AG10803 (cell line): ENCODE measurements at regions not wholly inside any gene's neighbourhood (a gene's known extent, or its start where the extent isn't known, plus 50 kb on each side); places are given as distances from the start of the nearest gene placed in this dataset.

Source experiments
- DNase-seq: peaks from one replicate; pipeline ENCODE4 v3.0.0; 2010; ENCODE audit warnings: low read depth
- H3K4me3 ChIP-seq: 2 replicates; pipeline ENCODE4 v1.5.1; 2011; ENCODE audit warnings: mild to moderate bottlenecking, low read length, control low read depth
- TF ChIP-seq, protein P1 (sequence below): conservative IDR thresholded peaks from 2 replicates; pipeline ENCODE4 v1.5.1; 2011; ENCODE audit warnings: mild to moderate bottlenecking, low read length, control low read depth, inconsistent platforms

DNA sequence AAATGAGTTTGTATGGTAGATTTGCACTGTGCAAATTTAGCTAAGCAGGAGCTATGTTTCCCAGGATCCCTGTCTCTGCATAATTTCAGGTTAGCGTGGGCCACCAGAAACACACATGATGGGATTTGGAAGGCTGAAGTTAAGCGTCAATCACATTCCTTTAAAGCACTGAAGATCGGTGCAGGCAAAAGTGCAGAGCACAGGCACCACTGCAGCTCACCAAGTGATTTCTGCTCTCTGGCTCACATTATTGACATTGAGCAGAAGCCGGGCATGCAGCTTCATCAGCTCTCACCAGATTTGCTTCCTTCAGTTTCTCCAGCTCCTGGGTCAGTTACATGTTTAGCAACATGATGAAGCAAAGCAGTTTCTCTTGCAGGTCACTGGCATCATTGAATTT lies 256.4 kb upstream of the TGFBR2 start:
- TF ChIP-seq, protein P1, sequence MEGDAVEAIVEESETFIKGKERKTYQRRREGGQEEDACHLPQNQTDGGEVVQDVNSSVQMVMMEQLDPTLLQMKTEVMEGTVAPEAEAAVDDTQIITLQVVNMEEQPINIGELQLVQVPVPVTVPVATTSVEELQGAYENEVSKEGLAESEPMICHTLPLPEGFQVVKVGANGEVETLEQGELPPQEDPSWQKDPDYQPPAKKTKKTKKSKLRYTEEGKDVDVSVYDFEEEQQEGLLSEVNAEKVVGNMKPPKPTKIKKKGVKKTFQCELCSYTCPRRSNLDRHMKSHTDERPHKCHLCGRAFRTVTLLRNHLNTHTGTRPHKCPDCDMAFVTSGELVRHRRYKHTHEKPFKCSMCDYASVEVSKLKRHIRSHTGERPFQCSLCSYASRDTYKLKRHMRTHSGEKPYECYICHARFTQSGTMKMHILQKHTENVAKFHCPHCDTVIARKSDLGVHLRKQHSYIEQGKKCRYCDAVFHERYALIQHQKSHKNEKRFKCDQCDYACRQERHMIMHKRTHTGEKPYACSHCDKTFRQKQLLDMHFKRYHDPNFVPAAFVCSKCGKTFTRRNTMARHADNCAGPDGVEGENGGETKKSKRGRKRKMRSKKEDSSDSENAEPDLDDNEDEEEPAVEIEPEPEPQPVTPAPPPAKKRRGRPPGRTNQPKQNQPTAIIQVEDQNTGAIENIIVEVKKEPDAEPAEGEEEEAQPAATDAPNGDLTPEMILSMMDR, result no peak
- no peak for DNase-seq
- no peak overlapping the region for H3K4me3 ChIP-seq

GRCh38 chr3:30350901-30351300 lies 255.5 kb upstream of the TGFBR2 start:
- H3K4me3 ChIP-seq, result no peak overlapping the region
- no peak for DNase-seq
- TF ChIP-seq, protein P1, result no peak

- no peak overlapping the region for H3K4me3 ChIP-seq
- TF ChIP-seq, protein P1, result no peak
- DNase-seq, result peak; percentile 37
These were observed 253.7 kb upstream of the TGFBR2 start for GRCh38 chr3:30352410-30353318.

GRCh38 chr3:30353711-30354467 lies 252.5 kb upstream of the TGFBR2 start:
- DNase-seq, result no peak
- no peak overlapping the region for H3K4me3 ChIP-seq
- TF ChIP-seq, protein P1, result no peak

DNA sequence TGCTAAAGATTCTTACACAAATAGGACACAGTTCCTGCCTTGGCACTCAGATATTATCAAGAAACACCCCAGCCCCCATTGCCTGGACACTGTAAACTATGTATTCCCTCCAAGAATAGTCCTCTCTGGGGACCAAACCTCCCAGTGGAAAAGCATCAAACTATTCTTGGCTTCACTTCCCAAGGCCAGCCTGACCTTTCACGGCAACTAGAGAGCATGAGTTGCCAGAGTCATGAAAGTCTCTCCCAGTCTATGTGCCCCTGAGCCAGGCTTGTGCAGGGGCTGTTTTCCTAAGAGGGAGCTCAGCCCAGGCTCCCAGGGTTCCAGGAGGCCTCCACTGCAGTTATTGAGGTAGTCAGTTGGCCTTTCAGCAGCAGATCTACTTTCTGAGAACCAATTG lies 251.9 kb upstream of the TGFBR2 start:
- H3K4me3 ChIP-seq, result no peak overlapping the region
- TF ChIP-seq, protein P1, result no peak
- DNase-seq, result no peak

DNA sequence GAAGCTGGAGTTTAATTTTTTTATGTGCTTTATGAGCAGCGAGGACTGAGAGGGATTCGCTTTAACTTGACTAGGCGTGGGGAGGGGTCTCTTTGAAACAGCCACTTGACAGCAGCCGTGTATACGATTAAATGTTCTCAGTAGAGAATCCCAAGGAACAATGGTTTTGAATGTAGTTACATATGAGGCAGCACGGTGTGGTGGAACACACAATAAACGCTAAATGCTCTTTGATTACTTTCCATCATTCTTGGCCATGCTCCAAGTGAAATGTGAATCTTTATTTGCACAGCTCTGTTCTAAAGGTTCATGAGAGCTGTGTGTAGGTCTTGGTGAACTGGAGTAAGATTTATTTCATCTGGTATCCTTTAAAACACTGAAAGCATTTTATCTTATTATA lies 251.4 kb upstream of the TGFBR2 start:
- no peak overlapping the region for H3K4me3 ChIP-seq
- TF ChIP-seq, protein P1, result no peak
- DNase-seq, result no peak
